NB4 (cell line): ENCODE measurements at regions not wholly inside any gene's neighbourhood (a gene's known extent, or its start where the extent isn't known, plus 50 kb on each side); places are given as distances from the start of the nearest gene placed in this dataset.

Experiments
- CTCF ChIP-seq: IDR thresholded peaks from one replicate; pipeline ENCODE4 v1.5.1; 2012; ENCODE audit warnings: low read depth, low read length
- POLR2A ChIP-seq: IDR thresholded peaks from 2 replicates; pipeline ENCODE4 v1.6.1; 2011; ENCODE audit warnings: mild to moderate bottlenecking; ENCODE audit not compliant: insufficient read length; ENCODE audit errors: extremely low read depth

GRCh38 chr16:61579195-61579594 lies 457.0 kb downstream of the CDH8 start:
- no peak for TF ChIP-seq CTCF
- no peak for TF ChIP-seq POLR2A
